H9 (cell line): ENCODE measurements at regions not wholly inside any gene's neighbourhood (a gene's known extent, or its start where the extent isn't known, plus 50 kb on each side); places are given as distances from the start of the nearest gene placed in this dataset.

Source experiments
- DNase-seq: peaks from one replicate; pipeline ENCODE4 v3.0.0-alpha.2; 2017
- H2AFZ ChIP-seq: one replicate; pipeline ENCODE4 v1.6.1; 2013; ENCODE audit warnings: mild to moderate bottlenecking, low read length, control low read depth, moderate library complexity
- H2AK5ac ChIP-seq: 2 replicates; pipeline ENCODE4 v1.6.1; 2013; ENCODE audit warnings: low read length, control low read depth, mixed read lengths; ENCODE audit not compliant: insufficient read length
- H2BK120ac ChIP-seq: one replicate; pipeline ENCODE4 v1.6.1; 2013; ENCODE audit warnings: low read depth, mild to moderate bottlenecking, low read length, control low read depth, inconsistent platforms; ENCODE audit not compliant: poor library complexity, severe bottlenecking
- H2BK12ac ChIP-seq: 2 replicates; pipeline ENCODE4 v1.6.1; 2013; ENCODE audit warnings: low read length, control low read depth, mixed read lengths, low read depth; ENCODE audit not compliant: insufficient read length
- H2BK15ac ChIP-seq: 2 replicates; pipeline ENCODE4 v1.6.1; 2013; ENCODE audit warnings: low read depth, low read length, control low read depth
- H2BK20ac ChIP-seq: one replicate; pipeline ENCODE4 v1.6.1; 2013; ENCODE audit warnings: low read depth, mild to moderate bottlenecking, low read length, control low read depth, inconsistent platforms; ENCODE audit not compliant: poor library complexity, severe bottlenecking
- H2BK5ac ChIP-seq: 2 replicates; pipeline ENCODE4 v1.6.1; 2013; ENCODE audit warnings: low read length, control low read depth, mixed read lengths; ENCODE audit not compliant: insufficient read length
- H3K14ac ChIP-seq: 2 replicates; pipeline ENCODE4 v1.6.1; 2013; ENCODE audit warnings: low read length, control low read depth; ENCODE audit not compliant: insufficient read depth
- H3K18ac ChIP-seq: 2 replicates; pipeline ENCODE4 v1.6.1; 2013; ENCODE audit warnings: low read depth, mild to moderate bottlenecking, mixed read lengths, low read length, control low read depth; ENCODE audit not compliant: insufficient read length
- H3K23ac ChIP-seq: 2 replicates; pipeline ENCODE4 v1.6.1; 2013; ENCODE audit warnings: low read length, control low read depth, mixed read lengths, low read depth; ENCODE audit not compliant: insufficient read length
- H3K23me2 ChIP-seq: 2 replicates; pipeline ENCODE4 v1.6.1; 2013; ENCODE audit warnings: low read depth, mild to moderate bottlenecking, mixed read lengths, low read length, control low read depth; ENCODE audit not compliant: insufficient read length, poor library complexity, severe bottlenecking
- H3K27ac ChIP-seq: 2 replicates; pipeline ENCODE4 v1.5.1; 2013; ENCODE audit warnings: low read length, control low read depth, mixed read lengths, low read depth; ENCODE audit not compliant: insufficient read length
- H3K27me3 ChIP-seq: 2 replicates; pipeline ENCODE4 v1.6.1; 2013; ENCODE audit warnings: low read length, control low read depth, inconsistent platforms; ENCODE audit not compliant: insufficient read depth
- H3K4ac ChIP-seq: 2 replicates; pipeline ENCODE4 v1.6.1; 2013; ENCODE audit warnings: low read depth, mild to moderate bottlenecking, control low read depth, inconsistent platforms, low read length, moderate library complexity
- H3K4me1 ChIP-seq: 2 replicates; pipeline ENCODE4 v1.6.1; 2013; ENCODE audit warnings: low read length, control low read depth, inconsistent platforms; ENCODE audit not compliant: insufficient read depth
- H3K4me2 ChIP-seq: 2 replicates; pipeline ENCODE4 v1.6.1; 2013; ENCODE audit warnings: low read length, control low read depth, mixed read lengths; ENCODE audit not compliant: insufficient read length, insufficient read depth
- H3K56ac ChIP-seq: 2 replicates; pipeline ENCODE4 v1.6.1; 2013; ENCODE audit warnings: low read depth, mild to moderate bottlenecking, mixed read lengths, low read length, control low read depth; ENCODE audit not compliant: insufficient read length
- H3K79me1 ChIP-seq: 2 replicates; pipeline ENCODE4 v1.6.1; 2013; ENCODE audit warnings: low read depth, mild to moderate bottlenecking, moderate library complexity, low read length, control low read depth, inconsistent platforms; ENCODE audit not compliant: insufficient read depth, poor library complexity, severe bottlenecking
- H3K79me2 ChIP-seq: 2 replicates; pipeline ENCODE4 v1.6.1; 2013; ENCODE audit warnings: low read length, control low read depth, inconsistent platforms; ENCODE audit not compliant: insufficient read depth
- H3K9ac ChIP-seq: 2 replicates; pipeline ENCODE4 v1.6.1; 2013; ENCODE audit warnings: low read length, control low read depth, mixed read lengths; ENCODE audit not compliant: insufficient read length; ENCODE audit errors: extremely low read depth
- H3K9me3 ChIP-seq: one replicate; pipeline ENCODE4 v1.6.1; 2013; ENCODE audit warnings: low read depth, low read length, inconsistent platforms; ENCODE audit not compliant: control insufficient read depth
- H3T11ph ChIP-seq: one replicate; pipeline ENCODE4 v1.6.1; 2013; ENCODE audit warnings: mild to moderate bottlenecking, low read length, control low read depth, inconsistent platforms
- H4K20me1 ChIP-seq: one replicate; pipeline ENCODE4 v1.6.1; 2013; ENCODE audit not compliant: control insufficient read depth, insufficient read length, insufficient read depth
- H4K5ac ChIP-seq: 2 replicates; pipeline ENCODE4 v1.6.1; 2013; ENCODE audit warnings: low read depth, mild to moderate bottlenecking, mixed read lengths, low read length, control low read depth; ENCODE audit not compliant: insufficient read length
- H4K8ac ChIP-seq: replicated peaks from 2 replicates; pipeline ENCODE4 v1.6.1; 2013; ENCODE audit warnings: low read length, control low read depth, mixed read lengths, low read depth; ENCODE audit not compliant: insufficient read length
- H4K91ac ChIP-seq: 2 replicates; pipeline ENCODE4 v1.6.1; 2013; ENCODE audit warnings: low read depth, mild to moderate bottlenecking, moderate library complexity, mixed read lengths, low read length, control low read depth; ENCODE audit not compliant: insufficient read length
- H3K27ac Mint-ChIP-seq, 3 experiments: 2 replicates in 2 of 3; 3 replicates in 1 of 3; pipeline ENCODE4 v1.8.0; 2020 to 2021; ENCODE audit warnings: mixed read lengths in 3 of 3, mild to moderate bottlenecking in 1 of 3, moderate library complexity in 1 of 3
- H3K27me3 Mint-ChIP-seq: 2 replicates; pipeline ENCODE4 v1.8.0; 2021; ENCODE audit warnings: low read depth, mild to moderate bottlenecking, moderate library complexity, mixed read lengths
- H3K36me3 Mint-ChIP-seq, 3 experiments: 2 replicates in 2 of 3; 3 replicates in 1 of 3; pipeline ENCODE4 v1.8.0; 2020 to 2021; ENCODE audit warnings: low read depth in 3 of 3, mixed read lengths in 3 of 3; ENCODE audit not compliant: insufficient read depth in 1 of 3
- H3K4me1 Mint-ChIP-seq, 2 experiments: 2 replicates each; pipeline ENCODE4 v1.8.0; 2020; ENCODE audit warnings: mixed read lengths in 2 of 2
- H3K4me3 Mint-ChIP-seq, 2 experiments: 2 replicates in 1 of 2; 3 replicates in 1 of 2; pipeline ENCODE4 v1.8.0; 2020 to 2021; ENCODE audit warnings: mild to moderate bottlenecking in 2 of 2, mixed read lengths in 2 of 2, moderate library complexity in 1 of 2
- H3K9me3 Mint-ChIP-seq, 2 experiments: 2 replicates in 1 of 2; 3 replicates in 1 of 2; pipeline ENCODE4 v1.8.0; 2020; ENCODE audit warnings: mild to moderate bottlenecking in 2 of 2, mixed read lengths in 2 of 2, moderate library complexity in 1 of 2
- WGBS: extraction: QIAGEN DNeasy Blood & Tissue Kit; methylation state at CpG from one replicate; pipeline ENCODE4 v1.1.7; 2013; ENCODE audit warnings: missing lambda C conversion rate, low lambda C conversion rate, mixed read lengths; ENCODE audit not compliant: insufficient read length; ENCODE audit errors: extremely low coverage; 5-methylcytosine and 5-hydroxymethylcytosine counted together
- TF ChIP-seq, protein P1 (sequence below): fragments of 200-600 bp; sonication (generic); conservative IDR thresholded peaks from 3 replicates; pipeline ENCODE4 v1.8.0; 2021; ENCODE audit warnings: antibody characterized with exemption, mild to moderate bottlenecking

DNA sequence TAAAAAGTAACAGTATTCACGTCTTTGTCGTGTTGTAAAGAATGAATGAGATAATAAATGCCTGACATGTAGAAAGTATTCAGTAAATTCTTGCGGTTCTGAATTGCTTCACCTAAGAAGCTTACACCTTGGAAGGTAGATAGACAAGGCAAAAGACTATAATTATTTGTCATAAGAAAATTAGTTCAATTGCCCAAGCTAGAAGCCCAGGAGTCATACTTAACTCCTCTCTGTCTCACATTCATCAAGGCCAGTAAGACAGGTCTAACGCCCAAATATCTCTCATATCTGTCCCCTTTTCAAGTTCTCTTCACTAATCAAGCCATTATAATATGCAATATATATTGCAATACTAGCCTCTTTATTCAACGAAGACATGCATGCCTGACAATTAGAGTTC lies 87.7 kb upstream of the AMOTL1 start:
- no peak overlapping the region for H2BK120ac ChIP-seq
- H3T11ph ChIP-seq, result no peak overlapping the region
- no peak overlapping the region for H3K4ac ChIP-seq
- H3K4me2 ChIP-seq, result no peak overlapping the region
- H3K4me1 ChIP-seq, result no peaks in the 10 kb centered on the region
- no peak overlapping the region for H3K14ac ChIP-seq
- Mint-ChIP-seq H3K27me3 (no peaks in the 10 kb centered on the region; the same call in 1 of the 2 replicates), H3K9me3 (peaks cover 6 to 10% of the 10 kb centered on the region in 2 experiments), H3K36me3 (peaks cover 5 to 12% (median 6%) of the 10 kb centered on the region in 3 experiments), H3K27ac (no peak overlapping the region), H3K4me3 (no peak overlapping the region), H3K4me1 (peaks cover 0 to 11% of the 10 kb centered on the region in 2 experiments; a peak in 2 of 4 replicates)
- H2BK20ac ChIP-seq, result no peak overlapping the region
- H4K5ac ChIP-seq, result no peak overlapping the region
- H4K8ac ChIP-seq, result no peak overlapping the region
- no peak overlapping the region for H4K91ac ChIP-seq
- no peaks in the 10 kb centered on the region for H3K9me3 ChIP-seq
- no peak overlapping the region for H3K56ac ChIP-seq
- H3K79me1 ChIP-seq, result no peaks in the 10 kb centered on the region
- no peak overlapping the region for H2BK5ac ChIP-seq
- TF ChIP-seq, protein P1, sequence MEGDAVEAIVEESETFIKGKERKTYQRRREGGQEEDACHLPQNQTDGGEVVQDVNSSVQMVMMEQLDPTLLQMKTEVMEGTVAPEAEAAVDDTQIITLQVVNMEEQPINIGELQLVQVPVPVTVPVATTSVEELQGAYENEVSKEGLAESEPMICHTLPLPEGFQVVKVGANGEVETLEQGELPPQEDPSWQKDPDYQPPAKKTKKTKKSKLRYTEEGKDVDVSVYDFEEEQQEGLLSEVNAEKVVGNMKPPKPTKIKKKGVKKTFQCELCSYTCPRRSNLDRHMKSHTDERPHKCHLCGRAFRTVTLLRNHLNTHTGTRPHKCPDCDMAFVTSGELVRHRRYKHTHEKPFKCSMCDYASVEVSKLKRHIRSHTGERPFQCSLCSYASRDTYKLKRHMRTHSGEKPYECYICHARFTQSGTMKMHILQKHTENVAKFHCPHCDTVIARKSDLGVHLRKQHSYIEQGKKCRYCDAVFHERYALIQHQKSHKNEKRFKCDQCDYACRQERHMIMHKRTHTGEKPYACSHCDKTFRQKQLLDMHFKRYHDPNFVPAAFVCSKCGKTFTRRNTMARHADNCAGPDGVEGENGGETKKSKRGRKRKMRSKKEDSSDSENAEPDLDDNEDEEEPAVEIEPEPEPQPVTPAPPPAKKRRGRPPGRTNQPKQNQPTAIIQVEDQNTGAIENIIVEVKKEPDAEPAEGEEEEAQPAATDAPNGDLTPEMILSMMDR, result no peak
- DNase-seq, result no peak
- no peak overlapping the region for H3K18ac ChIP-seq
- no peak overlapping the region for H2AFZ ChIP-seq
- no peak overlapping the region for H3K9ac ChIP-seq
- 100% methylated on average over 2 of the region's 5 CpGs for WGBS
- H3K23me2 ChIP-seq, result no peaks in the 10 kb centered on the region
- H3K27ac ChIP-seq, result no peak overlapping the region
- no peaks in the 10 kb centered on the region for H4K20me1 ChIP-seq
- no peak overlapping the region for H2BK15ac ChIP-seq
- H3K79me2 ChIP-seq, result no peaks in the 10 kb centered on the region
- H3K23ac ChIP-seq, result no peak overlapping the region
- H3K27me3 ChIP-seq, result no peaks in the 10 kb centered on the region
- H2BK12ac ChIP-seq, result no peak overlapping the region
- no peak overlapping the region for H2AK5ac ChIP-seq
